Endodermal cell (in vitro differentiated cells): ENCODE measurements at regions not wholly inside any gene's neighbourhood (a gene's known extent, or its start where the extent isn't known, plus 50 kb on each side); places are given as distances from the start of the nearest gene placed in this dataset.

Source experiments
- DNase-seq: peaks from one replicate; pipeline ENCODE4 v3.0.0-alpha.2; 2017
- H3K27ac ChIP-seq: 2 replicates; pipeline ENCODE4 v1.5.1; 2013; ENCODE audit warnings: mild to moderate bottlenecking, low read depth, low read length, moderate library complexity
- H3K27me3 ChIP-seq: 2 replicates; pipeline ENCODE4 v1.6.1; 2013; ENCODE audit warnings: mild to moderate bottlenecking, low read length, moderate library complexity; ENCODE audit not compliant: insufficient read depth, control insufficient read depth, poor library complexity, severe bottlenecking
- H3K36me3 ChIP-seq: 2 replicates; pipeline ENCODE4 v1.7.0; 2013; ENCODE audit warnings: mild to moderate bottlenecking, low read length, moderate library complexity; ENCODE audit not compliant: control insufficient read depth, insufficient read depth
- H3K4me1 ChIP-seq: one replicate; pipeline ENCODE4 v1.7.0; 2013; ENCODE audit warnings: low read length; ENCODE audit not compliant: control insufficient read depth, insufficient read depth
- H3K4me3 ChIP-seq: 2 replicates; pipeline ENCODE4 v1.5.1; 2013; ENCODE audit warnings: mild to moderate bottlenecking, low read length, moderate library complexity
- H3K9ac ChIP-seq: 2 replicates; pipeline ENCODE4 v1.6.1; 2013; ENCODE audit warnings: mild to moderate bottlenecking, low read length, moderate library complexity; ENCODE audit not compliant: poor library complexity, severe bottlenecking; ENCODE audit errors: extremely low read depth
- H3K9me3 ChIP-seq: 2 replicates; pipeline ENCODE4 v1.6.1; 2013; ENCODE audit warnings: mild to moderate bottlenecking, low read length, moderate library complexity; ENCODE audit not compliant: control insufficient read depth
- H3K27ac Mint-ChIP-seq: 2 replicates; pipeline ENCODE4 v1.8.0; 2020; ENCODE audit warnings: mixed read lengths
- H3K27me3 Mint-ChIP-seq: 2 replicates; pipeline ENCODE4 v1.8.0; 2021; ENCODE audit warnings: mild to moderate bottlenecking, mixed read lengths; ENCODE audit not compliant: insufficient read depth
- H3K36me3 Mint-ChIP-seq: 2 replicates; pipeline ENCODE4 v1.8.0; 2020; ENCODE audit warnings: low read depth, mixed read lengths
- H3K4me1 Mint-ChIP-seq: 2 replicates; pipeline ENCODE4 v1.8.0; 2020; ENCODE audit warnings: mixed read lengths
- H3K4me3 Mint-ChIP-seq: 2 replicates; pipeline ENCODE4 v1.8.0; 2020; ENCODE audit warnings: mild to moderate bottlenecking, moderate library complexity, mixed read lengths
- H3K9me3 Mint-ChIP-seq: 2 replicates; pipeline ENCODE4 v1.8.0; 2020; ENCODE audit warnings: mild to moderate bottlenecking, mixed read lengths
- WGBS, 2 experiments: methylation state at CpG; one replicate each; pipeline versions ENCODE4 v1.1.5 to v1.1.7; 2013; ENCODE audit warnings: missing lambda C conversion rate in 2 of 2, mixed read lengths in 1 of 2; ENCODE audit not compliant: insufficient coverage in 1 of 2, insufficient read length in 1 of 2; 5-methylcytosine and 5-hydroxymethylcytosine counted together
- TF ChIP-seq, protein P1 (sequence below): fragments of 200-600 bp; sonication (generic); conservative IDR thresholded peaks from 2 replicates; pipeline ENCODE4 v1.5.0; 2021; ENCODE audit warnings: antibody characterized with exemption, mild to moderate bottlenecking

DNA sequence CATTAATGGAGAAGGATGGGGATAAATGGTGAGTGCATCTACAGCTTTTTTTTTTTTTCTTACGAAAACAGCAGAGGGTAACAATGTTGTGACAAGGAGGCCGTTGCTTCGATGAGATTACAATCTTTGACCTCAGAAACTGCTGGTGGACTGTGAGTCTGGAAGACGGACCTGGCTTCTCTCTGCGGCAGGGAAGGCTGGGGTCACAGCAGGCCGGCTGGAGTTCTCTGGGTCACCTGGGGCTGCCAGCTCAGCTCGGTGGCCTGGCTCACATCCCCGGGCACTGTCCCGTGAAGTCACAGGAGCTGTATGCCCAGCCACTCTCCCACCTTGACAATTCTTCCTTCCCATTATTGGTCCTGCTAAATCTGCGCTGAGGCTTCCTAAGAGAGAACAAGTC lies 160.8 kb downstream of the ACKR3 start:
- H3K4me3 Mint-ChIP-seq: no peak overlapping the region

DNA sequence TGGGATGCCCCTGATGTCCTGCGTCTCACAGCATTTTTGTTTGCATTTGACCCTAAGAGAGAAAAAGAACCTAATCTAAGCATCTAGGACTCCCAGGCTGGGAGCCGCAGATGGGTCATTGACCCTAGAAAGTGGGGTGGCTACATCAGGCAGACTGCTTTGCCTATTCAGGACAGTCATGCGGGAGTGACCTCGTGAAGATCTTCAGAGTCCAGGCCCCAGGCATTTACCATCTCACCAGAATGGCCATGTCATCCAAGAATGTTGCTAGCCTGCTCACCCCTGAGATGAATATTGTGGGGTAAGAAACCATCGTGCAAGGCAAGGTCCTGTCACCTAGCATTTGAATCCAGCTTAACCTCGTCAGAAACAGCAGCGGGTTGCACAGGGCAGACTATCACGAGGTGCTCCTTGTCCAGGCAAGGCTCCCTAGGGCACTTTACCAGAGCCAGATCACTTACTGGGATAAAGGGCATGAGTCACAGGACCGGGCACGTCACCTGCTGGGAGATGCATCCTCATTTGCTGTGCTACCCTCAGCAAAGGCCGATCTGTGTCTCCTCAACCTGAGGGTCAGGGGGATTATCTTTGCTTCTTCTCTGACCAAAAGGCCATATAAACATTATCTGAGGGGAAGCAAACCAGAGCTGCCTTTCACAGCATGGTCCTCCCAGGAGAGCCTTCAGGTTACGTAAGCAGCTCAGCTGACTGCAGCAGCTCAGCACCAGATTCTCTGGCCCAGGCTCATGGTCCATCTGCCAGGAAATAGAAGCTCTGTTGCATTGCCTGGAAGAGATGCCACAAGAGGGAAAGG lies 162.3 kb downstream of the ACKR3 start:
- no peak overlapping the region for H3K9ac ChIP-seq
- no peak overlapping the region for H3K4me3 ChIP-seq
- TF ChIP-seq, protein P1, sequence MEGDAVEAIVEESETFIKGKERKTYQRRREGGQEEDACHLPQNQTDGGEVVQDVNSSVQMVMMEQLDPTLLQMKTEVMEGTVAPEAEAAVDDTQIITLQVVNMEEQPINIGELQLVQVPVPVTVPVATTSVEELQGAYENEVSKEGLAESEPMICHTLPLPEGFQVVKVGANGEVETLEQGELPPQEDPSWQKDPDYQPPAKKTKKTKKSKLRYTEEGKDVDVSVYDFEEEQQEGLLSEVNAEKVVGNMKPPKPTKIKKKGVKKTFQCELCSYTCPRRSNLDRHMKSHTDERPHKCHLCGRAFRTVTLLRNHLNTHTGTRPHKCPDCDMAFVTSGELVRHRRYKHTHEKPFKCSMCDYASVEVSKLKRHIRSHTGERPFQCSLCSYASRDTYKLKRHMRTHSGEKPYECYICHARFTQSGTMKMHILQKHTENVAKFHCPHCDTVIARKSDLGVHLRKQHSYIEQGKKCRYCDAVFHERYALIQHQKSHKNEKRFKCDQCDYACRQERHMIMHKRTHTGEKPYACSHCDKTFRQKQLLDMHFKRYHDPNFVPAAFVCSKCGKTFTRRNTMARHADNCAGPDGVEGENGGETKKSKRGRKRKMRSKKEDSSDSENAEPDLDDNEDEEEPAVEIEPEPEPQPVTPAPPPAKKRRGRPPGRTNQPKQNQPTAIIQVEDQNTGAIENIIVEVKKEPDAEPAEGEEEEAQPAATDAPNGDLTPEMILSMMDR: no peak
- H3K27ac Mint-ChIP-seq: no peak overlapping the region
- H3K4me1 ChIP-seq: no peaks in the 10 kb centered on the region
- peaks cover 3% of the 10 kb centered on the region for H3K27me3 Mint-ChIP-seq
- no peaks in the 10 kb centered on the region for H3K9me3 ChIP-seq
- H3K9me3 Mint-ChIP-seq: no peaks in the 10 kb centered on the region
- no peaks in the 10 kb centered on the region for H3K36me3 Mint-ChIP-seq
- no peak for DNase-seq
- H3K4me1 Mint-ChIP-seq: peaks cover 9% of the 10 kb centered on the region
- 92 to 95% methylated on average over 12 of the region's 12 CpGs for WGBS, 2 experiments
- H3K4me3 Mint-ChIP-seq: no peak overlapping the region
- H3K36me3 ChIP-seq: no peaks in the 10 kb centered on the region
- H3K27me3 ChIP-seq: no peaks in the 10 kb centered on the region
- no peak overlapping the region for H3K27ac ChIP-seq

More for the DNA sequence above, 160.8 kb downstream of the ACKR3 start:
- Mint-ChIP-seq H3K27ac (no peak overlapping the region), H3K4me1 (peaks cover 9% of the 10 kb centered on the region), H3K36me3 (no peaks in the 10 kb centered on the region), H3K27me3 (no peaks in the 10 kb centered on the region), H3K9me3 (no peaks in the 10 kb centered on the region)
- DNase-seq: no peak
- Histone ChIP-seq H3K36me3 (no peaks in the 10 kb centered on the region), H3K4me3 (no peak overlapping the region), H3K27me3 (no peaks in the 10 kb centered on the region), H3K9me3 (no peaks in the 10 kb centered on the region), H3K4me1 (no peaks in the 10 kb centered on the region), H3K9ac (no peak overlapping the region), H3K27ac (no peak overlapping the region)
- TF ChIP-seq, protein P1: no peak
- 89 to 92% methylated on average over 7 to 10 of the region's 10 CpGs for WGBS, 2 experiments

DNA sequence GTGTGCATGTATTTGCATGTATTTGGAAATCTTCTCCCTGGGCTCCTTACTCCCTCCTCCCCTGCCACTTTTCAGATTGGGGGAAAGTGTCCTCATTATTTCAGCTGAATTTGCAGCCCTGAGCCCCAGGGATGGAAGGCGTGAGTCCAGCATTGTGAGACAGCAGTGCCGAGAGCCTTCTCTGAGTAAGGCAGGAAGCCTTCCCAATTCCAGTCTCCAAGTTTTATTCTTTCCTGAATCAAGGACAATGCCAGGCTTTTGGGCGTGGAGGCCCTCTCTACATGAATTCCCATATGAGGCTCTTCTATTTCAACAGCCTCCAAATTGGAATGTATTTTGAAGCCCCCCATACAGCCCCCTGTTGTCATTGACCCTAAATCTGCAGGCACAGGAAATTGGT lies 163.5 kb downstream of the ACKR3 start:
- Mint-ChIP-seq H3K4me3 (no peak overlapping the region), H3K9me3 (no peaks in the 10 kb centered on the region), H3K27me3 (peaks cover 8% of the 10 kb centered on the region), H3K4me1 (peaks cover 9% of the 10 kb centered on the region), H3K36me3 (no peaks in the 10 kb centered on the region), H3K27ac (no peak overlapping the region)
- no peaks in the 10 kb centered on the region for H3K4me1 ChIP-seq
- TF ChIP-seq, protein P1: no peak
- H3K4me3 ChIP-seq: no peak overlapping the region
- H3K27ac ChIP-seq: no peak overlapping the region
- no peaks in the 10 kb centered on the region for H3K9me3 ChIP-seq
- no peaks in the 10 kb centered on the region for H3K27me3 ChIP-seq
- H3K9ac ChIP-seq: no peak overlapping the region
- DNase-seq: no peak
- no peaks in the 10 kb centered on the region for H3K36me3 ChIP-seq
- 93 to 97% methylated on average over 3 of the region's 3 CpGs for WGBS, 2 experiments
